ENCODE measurements at regions not wholly inside any gene's neighbourhood (a gene's known extent, or its start where the extent isn't known, plus 50 kb on each side); places are given as distances from the start of the nearest gene placed in this dataset.

- H3K4me1 ChIP-seq = no peaks in the 10 kb centered on the region
- intact Hi-C loops (cut with micrococcal nuclease) = no loop called here
- H3K9me3 ChIP-seq (replicated peaks) = no peaks in the 10 kb centered on the region
- H3K4me3 ChIP-seq = no peak overlapping the region
- DNase-seq = no peak
- no peaks in the 10 kb centered on the region for H3K27me3 ChIP-seq (ENCODE audit: low read depth)
- TF ChIP-seq CTCF (IDR thresholded peaks at IDR 0.05; ENCODE audit: borderline replicate concordance) = no peak
- no peak overlapping the region for H3K27ac ChIP-seq (replicated peaks)
- no peaks in the 10 kb centered on the region for H3K36me3 ChIP-seq
Observed at GRCh38 chrX:88397551-88397950, 349.5 kb upstream of the CPXCR1 start.

GRCh38 chrX:88416002-88416401 lies 331.0 kb upstream of the CPXCR1 start:
- Histone ChIP-seq H3K4me3 (no peak overlapping the region), H3K4me1 (no peaks in the 10 kb centered on the region), H3K27ac (replicated peaks) (no peak overlapping the region), H3K36me3 (no peaks in the 10 kb centered on the region), H3K9me3 (replicated peaks) (no peaks in the 10 kb centered on the region), H3K27me3 (ENCODE audit: low read depth) (no peaks in the 10 kb centered on the region)
- no peak for DNase-seq
- intact Hi-C loops (cut with micrococcal nuclease) = no loop called here
- TF ChIP-seq CTCF (IDR thresholded peaks at IDR 0.05; ENCODE audit: borderline replicate concordance) = no peak

GRCh38 chrX:88416965-88417364 lies 330.1 kb upstream of the CPXCR1 start:
- no peak for DNase-seq
- no peak overlapping the region for H3K27ac ChIP-seq (replicated peaks)
- H3K9me3 ChIP-seq (replicated peaks) = no peaks in the 10 kb centered on the region
- no peak for TF ChIP-seq CTCF (IDR thresholded peaks at IDR 0.05; ENCODE audit: borderline replicate concordance)
- no peaks in the 10 kb centered on the region for H3K36me3 ChIP-seq
- no peaks in the 10 kb centered on the region for H3K27me3 ChIP-seq (ENCODE audit: low read depth)
- intact Hi-C loops (cut with micrococcal nuclease) = no loop called here
- H3K4me1 ChIP-seq = no peaks in the 10 kb centered on the region
- H3K4me3 ChIP-seq = no peak overlapping the region

- TF ChIP-seq CTCF (IDR thresholded peaks at IDR 0.05; ENCODE audit: borderline replicate concordance) = no peak
- no peak overlapping the region for H3K4me3 ChIP-seq
- no peaks in the 10 kb centered on the region for H3K27me3 ChIP-seq (ENCODE audit: low read depth)
- no peaks in the 10 kb centered on the region for H3K36me3 ChIP-seq
- DNase-seq = no peak
- H3K9me3 ChIP-seq (replicated peaks) = no peaks in the 10 kb centered on the region
- no peaks in the 10 kb centered on the region for H3K4me1 ChIP-seq
- intact Hi-C loops (cut with micrococcal nuclease) = no loop called here
- H3K27ac ChIP-seq (replicated peaks) = no peak overlapping the region
Observed at GRCh38 chrX:88424071-88424470, 323.0 kb upstream of the CPXCR1 start.

- no peaks in the 10 kb centered on the region for H3K36me3 ChIP-seq
- H3K4me1 ChIP-seq = no peaks in the 10 kb centered on the region
- no peak overlapping the region for H3K27ac ChIP-seq (replicated peaks)
- DNase-seq = no peak
- no peaks in the 10 kb centered on the region for H3K9me3 ChIP-seq (replicated peaks)
- no peak for TF ChIP-seq CTCF (IDR thresholded peaks at IDR 0.05; ENCODE audit: borderline replicate concordance)
- H3K27me3 ChIP-seq (ENCODE audit: low read depth) = no peaks in the 10 kb centered on the region
- intact Hi-C loops (cut with micrococcal nuclease) = no loop called here
- no peak overlapping the region for H3K4me3 ChIP-seq
Observed at GRCh38 chrX:88424541-88424940, 322.5 kb upstream of the CPXCR1 start.

GRCh38 chrX:88425739-88426138 lies 321.3 kb upstream of the CPXCR1 start:
- Histone ChIP-seq H3K27me3 (ENCODE audit: low read depth) (no peaks in the 10 kb centered on the region), H3K36me3 (no peaks in the 10 kb centered on the region), H3K4me3 (no peak overlapping the region), H3K4me1 (no peaks in the 10 kb centered on the region), H3K27ac (replicated peaks) (no peak overlapping the region), H3K9me3 (replicated peaks) (no peaks in the 10 kb centered on the region)
- intact Hi-C loops (cut with micrococcal nuclease) = no loop called here
- no peak for DNase-seq
- no peak for TF ChIP-seq CTCF (IDR thresholded peaks at IDR 0.05; ENCODE audit: borderline replicate concordance)
